ENCODE measurements at regions not wholly inside any gene's neighbourhood (a gene's known extent, or its start where the extent isn't known, plus 50 kb on each side); places are given as distances from the start of the nearest gene placed in this dataset.

DNA sequence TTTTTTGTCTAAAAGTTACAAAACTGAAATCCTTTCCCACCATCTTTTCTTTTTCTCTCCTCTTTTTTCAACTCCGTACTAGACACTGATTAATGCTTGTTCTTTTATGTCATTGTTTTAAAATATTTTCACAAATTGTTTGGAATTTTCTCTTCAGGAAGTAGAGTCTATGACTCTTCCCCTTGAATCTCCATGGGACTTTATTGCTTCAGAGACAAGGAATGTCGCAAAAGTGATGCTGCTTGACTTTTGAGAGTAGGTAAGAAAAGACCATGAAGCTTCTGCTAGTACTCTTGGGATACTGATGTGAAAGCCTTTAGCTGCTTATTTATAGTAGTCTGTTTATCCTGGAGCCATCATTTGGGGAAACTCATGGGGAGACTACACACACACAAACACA is 260.1 kb upstream of the SLC10A2 start:
- no peak for DNase-seq (ENCODE audit: low read depth)

DNA sequence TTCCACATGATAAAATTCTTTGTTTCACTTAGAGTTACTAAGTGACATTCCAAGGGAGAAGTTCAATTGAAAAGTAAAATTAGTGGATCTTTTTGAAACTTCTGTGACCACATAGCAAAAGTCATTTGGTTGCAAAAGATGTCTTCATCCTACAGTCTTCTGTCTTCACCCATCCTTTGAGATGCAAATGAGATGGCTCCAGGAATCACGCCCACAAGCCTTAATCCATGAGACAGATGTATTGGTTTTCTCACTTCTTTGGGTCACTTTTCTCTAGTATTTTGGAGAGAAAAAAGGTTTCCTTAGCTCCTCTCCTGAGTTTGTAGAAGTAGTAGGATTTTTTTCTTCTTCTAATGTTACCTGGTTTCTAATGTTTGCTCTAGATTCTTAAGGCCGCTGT is 259.5 kb upstream of the SLC10A2 start:
- no peak for DNase-seq (ENCODE audit: low read depth)

DNA sequence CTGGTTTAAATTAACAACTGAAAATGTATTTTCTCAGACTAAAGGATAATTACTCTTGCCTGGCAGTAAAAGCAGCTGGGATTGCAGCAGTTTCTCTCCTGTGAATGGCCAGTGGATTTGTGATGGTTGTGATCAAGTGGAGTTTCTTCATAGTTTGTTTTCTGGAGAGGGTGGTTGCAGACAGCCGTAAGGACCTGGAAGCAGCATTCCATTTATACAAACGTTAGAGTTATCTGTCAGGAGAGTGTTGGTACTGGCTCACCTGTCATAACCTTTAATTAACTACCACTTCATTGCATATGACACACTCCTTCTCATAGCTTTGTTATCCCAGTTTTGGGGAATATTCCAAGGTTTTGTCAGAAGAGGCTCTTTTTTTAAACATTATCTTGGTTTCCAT is 258.4 kb upstream of the SLC10A2 start:
- no peak for DNase-seq (ENCODE audit: low read depth)

GRCh38 chr13:103315711-103316110 is 249.5 kb upstream of the SLC10A2 start:
- no peak for DNase-seq (ENCODE audit: low read depth)

DNA sequence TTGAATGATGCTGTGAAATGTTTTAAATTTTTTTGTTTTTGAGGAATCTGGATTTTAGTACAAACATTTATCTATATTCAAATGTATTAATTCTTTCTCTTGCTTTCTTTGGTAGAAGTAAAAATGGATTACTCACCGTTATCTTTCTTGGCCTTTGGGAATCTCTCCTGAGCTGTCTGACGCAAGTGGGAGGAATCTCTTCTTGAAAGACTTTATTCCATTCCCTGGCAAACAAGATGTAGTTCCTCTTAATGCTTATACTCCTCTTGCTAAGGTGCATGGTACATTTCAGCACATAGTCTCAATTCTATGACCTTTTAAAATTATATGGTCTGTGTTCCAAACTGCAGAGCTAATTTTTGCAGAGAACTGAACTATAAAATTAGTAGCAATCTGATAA is 246.2 kb upstream of the SLC10A2 start:
- no peak for DNase-seq (ENCODE audit: low read depth)

DNA sequence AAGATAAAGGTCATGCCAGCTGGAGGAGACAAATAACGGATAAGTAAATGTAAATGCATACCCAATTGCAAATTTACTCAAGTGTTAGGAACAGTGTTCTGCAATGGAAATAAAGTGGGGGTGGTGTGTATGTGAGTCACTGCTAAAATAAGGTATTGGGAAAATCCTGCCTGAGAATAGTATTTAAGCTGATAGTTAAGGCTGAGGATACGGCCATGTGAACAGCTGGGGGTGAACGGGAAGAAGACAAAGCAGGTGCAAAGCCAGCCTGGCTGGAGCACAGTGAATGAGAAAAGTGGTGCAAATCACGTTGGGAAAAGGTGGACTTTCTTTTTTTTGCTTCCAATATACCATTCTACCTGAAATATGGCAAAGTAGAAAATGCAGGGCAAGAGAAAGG is 242.4 kb upstream of the SLC10A2 start:
- DNase-seq (ENCODE audit: low read depth) = no peak

DNA sequence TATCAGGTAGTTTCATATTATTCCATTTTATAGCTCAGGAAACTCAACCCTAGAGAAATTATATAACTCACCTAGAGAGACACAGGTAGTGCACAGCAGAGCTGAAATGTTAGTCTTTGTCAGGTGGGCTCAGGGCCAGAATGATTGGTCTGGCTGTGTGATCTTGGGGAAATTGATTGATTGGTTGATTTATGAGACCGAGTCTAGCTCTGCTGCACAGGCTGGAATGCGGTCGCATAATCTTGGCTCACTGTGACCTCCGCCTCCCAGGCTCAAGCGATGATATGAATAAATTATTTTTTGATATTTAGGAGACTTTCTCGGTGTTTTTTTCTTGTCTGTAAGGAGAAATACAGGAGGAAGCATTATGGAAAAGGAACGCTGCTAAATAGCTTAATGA is 239.9 kb upstream of the SLC10A2 start:
- no peak for DNase-seq (ENCODE audit: low read depth)

GRCh38 chr13:103303078-103303651 is 236.9 kb upstream of the SLC10A2 start:
- DNase-seq (ENCODE audit: low read depth) = no peak

GRCh38 chr13:103302676-103303075 is 236.5 kb upstream of the SLC10A2 start:
- DNase-seq (ENCODE audit: low read depth) = no peak

GRCh38 chr13:103299079-103299478 is 232.9 kb upstream of the SLC10A2 start:
- no peak for DNase-seq (ENCODE audit: low read depth)

GRCh38 chr13:103297083-103297482 is 230.9 kb upstream of the SLC10A2 start:
- no peak for DNase-seq (ENCODE audit: low read depth)

- DNase-seq (ENCODE audit: low read depth) = no peak
Measured at GRCh38 chr13:103291798-103292572, 225.8 kb upstream of the SLC10A2 start.

DNA sequence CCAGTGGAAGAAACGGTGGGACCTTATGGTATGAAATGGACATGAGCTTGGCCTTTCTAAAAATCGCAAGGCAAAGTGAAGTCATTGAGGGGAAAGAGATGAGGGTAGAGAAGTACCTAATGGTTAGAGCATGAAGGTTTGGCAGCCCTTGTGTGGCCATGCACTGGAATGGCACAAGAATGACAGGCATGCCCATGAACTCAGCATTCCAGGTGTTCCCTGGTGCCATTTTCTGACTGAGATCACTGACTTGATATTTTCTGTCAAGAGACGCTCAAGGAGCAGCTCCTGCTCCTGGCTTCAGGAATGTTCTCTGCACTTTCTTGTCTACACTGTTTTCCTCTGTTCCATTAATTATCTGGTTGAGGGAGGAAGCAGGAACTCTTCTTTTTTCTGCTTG is 225.0 kb upstream of the SLC10A2 start:
- DNase-seq (ENCODE audit: low read depth) = no peak

DNA sequence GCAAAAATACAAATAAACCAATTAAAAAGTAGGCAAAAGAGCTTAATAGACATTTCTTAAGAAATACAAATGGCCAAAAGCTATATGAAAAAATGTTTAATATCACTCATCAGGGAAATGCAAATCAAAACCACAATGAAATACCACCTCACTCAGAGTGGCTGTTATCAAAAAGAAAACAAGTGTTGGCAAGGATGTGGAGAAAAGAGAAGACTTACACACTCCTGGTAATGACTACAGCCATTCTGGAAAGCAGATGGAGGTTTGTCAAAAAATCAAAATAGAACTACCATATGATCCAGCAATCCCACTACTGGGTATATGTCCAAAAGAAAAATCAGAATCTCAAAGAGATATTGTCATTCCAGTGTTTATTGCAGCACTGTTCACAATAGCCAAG is 223.5 kb upstream of the SLC10A2 start:
- DNase-seq (ENCODE audit: low read depth) = no peak

DNA sequence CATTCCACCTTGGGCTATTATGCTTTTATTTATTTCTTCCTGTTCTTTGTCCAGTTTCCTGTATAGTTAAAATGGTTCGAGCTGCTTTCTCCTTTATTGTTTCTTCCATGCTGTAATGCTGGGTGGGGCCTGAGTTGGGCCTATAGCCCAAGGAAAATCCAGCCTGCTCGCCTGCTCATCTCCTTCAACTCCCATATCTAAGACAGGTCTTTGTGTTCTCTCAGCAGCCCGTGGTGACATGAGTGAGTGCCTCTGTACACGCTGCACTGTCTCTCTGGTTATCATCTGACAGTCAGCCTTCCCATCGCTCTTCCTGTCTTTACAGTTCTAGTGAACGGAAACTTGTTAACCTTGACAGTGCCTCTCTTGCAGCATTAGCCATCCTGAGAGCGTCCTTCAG is 221.9 kb upstream of the SLC10A2 start:
- no peak for DNase-seq (ENCODE audit: low read depth)

DNA sequence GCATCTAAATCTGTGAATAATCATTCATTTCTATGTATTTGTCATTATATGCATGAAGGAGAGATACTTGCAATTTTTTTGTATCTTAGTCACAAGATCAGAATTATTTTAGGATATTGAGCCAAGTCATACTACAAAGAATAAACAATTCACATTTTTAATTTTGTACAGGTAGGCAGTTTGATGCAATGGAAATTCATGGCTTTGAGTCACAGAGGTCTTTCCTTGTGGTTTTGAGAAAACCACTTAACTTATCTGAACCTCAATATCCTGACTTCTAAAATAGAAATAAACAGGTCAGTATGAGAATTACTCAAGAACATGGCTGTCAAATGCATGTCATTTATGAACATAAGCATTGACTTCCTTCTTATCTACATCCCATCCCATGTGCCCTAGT is 221.4 kb upstream of the SLC10A2 start:
- DNase-seq (ENCODE audit: low read depth) = no peak

- DNase-seq (ENCODE audit: low read depth) = no peak
Measured at GRCh38 chr13:103284466-103284865, 218.2 kb upstream of the SLC10A2 start.

DNA sequence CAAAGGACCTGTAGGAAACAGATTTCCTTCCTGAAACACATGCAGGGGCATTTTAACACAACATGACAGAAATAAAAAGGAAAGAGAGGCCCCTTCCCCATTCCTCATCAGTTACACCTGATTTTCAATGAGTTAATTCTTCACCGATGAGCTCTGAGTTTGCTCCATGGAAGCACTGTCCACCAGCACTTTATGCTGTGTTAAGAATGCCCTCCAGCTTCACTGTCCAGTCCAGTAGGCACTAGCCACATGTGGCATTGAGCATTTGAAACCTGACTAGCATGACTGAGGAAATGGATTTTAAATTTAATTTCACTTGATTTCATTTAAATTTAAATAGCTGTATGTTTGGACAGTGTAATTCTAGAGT is 217.2 kb upstream of the SLC10A2 start:
- no peak for DNase-seq (ENCODE audit: low read depth)

DNA sequence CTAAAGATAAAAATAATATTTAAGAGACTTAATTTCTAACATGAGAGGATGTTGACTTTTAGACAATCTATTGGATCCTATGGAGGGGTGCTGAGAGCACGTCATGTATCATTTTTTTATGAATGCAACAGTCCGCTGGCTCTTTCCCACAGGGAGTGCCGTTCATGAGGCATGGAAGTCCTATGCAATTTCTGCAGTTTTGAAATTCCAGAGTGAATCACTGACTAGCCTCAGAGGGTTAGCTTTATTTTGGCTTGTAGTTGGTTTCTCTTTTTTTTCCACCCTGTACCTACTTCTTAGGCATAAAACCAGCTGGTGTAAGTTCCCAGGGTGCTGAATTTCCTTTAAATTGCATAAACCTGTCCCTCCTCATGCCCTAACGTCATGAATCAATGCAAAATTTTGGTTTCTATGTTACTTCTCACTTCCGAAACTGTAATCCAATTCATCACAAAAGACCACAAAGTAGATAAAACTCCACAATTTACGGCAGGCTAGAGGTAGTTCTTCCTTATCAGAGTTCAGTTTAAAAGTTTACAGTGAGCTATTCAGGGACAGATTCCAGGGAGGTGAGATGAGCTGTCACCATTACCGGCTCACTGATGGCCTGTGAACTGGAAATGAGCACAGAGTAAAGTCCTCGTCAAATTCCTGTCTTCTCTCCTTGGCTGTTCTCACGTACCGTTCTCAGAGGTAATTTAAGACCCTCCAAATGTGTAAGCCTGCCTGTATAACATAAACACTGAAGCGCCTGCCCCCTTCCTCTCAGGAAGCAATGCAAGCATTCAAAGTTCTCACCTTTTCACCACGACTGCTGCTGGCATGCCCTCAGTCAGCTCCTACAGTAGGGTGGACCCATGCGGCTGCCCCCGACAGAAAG is 216.6 kb upstream of the SLC10A2 start:
- DNase-seq (ENCODE audit: low read depth) = no peak

DNA sequence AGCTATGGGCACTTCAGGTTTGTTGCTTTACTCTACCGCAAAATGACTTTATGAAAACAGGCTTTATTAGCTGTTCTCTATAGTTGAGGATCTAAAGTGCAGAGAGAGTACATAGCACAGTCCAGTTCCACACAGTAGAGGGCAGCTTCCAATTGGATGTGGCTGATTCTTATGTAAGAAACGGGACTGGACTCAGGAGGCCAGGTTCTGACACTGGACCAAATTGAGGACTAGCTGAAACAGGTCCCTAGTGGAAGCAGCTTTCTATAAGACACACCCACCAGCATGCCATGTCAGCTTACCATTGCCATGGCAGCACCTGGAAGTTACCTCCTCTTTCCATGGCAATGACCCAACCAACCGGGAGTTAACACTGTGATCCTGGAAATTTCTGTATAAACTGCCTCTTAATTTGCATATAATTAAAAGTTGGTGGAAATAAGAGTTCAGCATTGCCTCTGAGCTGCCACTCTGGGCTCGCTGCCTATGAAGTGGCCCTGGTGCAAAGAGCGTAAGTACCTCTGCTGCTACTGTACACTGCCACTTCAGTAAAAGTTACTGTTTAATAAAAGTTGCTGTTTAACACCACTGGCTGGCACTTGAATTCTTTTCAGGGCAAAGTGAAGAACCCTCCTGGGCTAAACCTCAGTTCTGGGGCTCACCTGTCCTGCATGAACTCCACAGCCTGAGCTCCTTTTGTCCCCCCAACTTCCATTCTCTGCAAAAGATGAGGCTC is 211.9 kb upstream of the SLC10A2 start:
- no peak for DNase-seq (ENCODE audit: low read depth)

DNA sequence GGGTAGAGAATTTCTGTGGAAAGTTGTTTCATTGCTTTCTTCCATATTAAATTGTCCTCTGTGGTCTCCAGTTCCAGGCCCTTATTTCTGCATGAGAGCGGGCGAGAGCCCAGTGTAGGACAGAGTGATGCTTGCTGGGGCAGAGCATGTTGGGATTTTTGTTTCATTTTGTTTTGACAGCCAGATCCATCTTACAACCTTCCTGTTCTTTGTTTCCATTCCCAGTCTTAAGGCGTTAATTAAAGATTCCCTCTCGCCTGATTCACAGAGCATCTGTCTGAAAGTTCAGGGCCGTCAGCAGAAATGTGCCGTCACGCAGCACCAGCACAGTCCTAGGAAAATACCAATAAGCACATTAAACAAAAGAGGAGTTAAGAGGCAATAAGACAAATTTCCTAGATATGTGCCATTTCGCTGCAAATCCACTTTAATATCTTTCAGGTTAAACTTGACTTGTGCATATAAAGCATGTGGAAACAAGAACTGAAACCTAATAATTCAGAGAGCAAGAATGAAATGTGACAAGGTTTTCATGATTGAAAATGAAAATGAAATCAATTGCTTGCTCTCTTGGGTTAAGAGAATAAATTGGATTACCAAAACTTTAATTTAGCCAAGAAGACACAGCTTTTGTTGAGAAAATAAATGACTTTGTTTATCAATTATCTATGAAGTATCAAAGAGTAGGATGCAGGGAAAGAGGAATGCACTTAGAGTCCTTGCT is 210.7 kb upstream of the SLC10A2 start:
- DNase-seq (ENCODE audit: low read depth) = no peak

GRCh38 chr13:103275722-103276121 is 209.5 kb upstream of the SLC10A2 start:
- no peak for DNase-seq (ENCODE audit: low read depth)

Data from stimulated activated CD8-positive, alpha-beta memory T cell treated with anti-CD3 and anti-CD28 coated beads, Interleukin-12 subunit alpha, Interleukin-12 subunit beta, amount 100 ng/mL, for 4 hours (primary cell).